HFFc6 (cell line): ENCODE measurements at regions not wholly inside any gene's neighbourhood (a gene's known extent, or its start where the extent isn't known, plus 50 kb on each side); places are given as distances from the start of the nearest gene placed in this dataset.

Experiments used
- DNase-seq: peaks from one replicate; pipeline ENCODE4 v3.0.0-alpha.2; 2018
- H3K27ac Mint-ChIP-seq: 2 replicates; pipeline ENCODE4 v1.8.0; 2020; ENCODE audit warnings: mild to moderate bottlenecking, mixed read lengths
- H3K27me3 Mint-ChIP-seq: 2 replicates; pipeline ENCODE4 v1.8.0; 2021; ENCODE audit warnings: mild to moderate bottlenecking, moderate library complexity, mixed read lengths; ENCODE audit not compliant: insufficient read depth
- H3K36me3 Mint-ChIP-seq: 2 replicates; pipeline ENCODE4 v1.8.0; 2021; ENCODE audit warnings: low read depth, mixed read lengths
- H3K4me1 Mint-ChIP-seq: 2 replicates; pipeline ENCODE4 v1.8.0; 2020; ENCODE audit warnings: low read depth, mixed read lengths
- H3K4me3 Mint-ChIP-seq: 2 replicates; pipeline ENCODE4 v1.8.0; 2020; ENCODE audit warnings: mild to moderate bottlenecking, moderate library complexity, mixed read lengths
- H3K9me3 Mint-ChIP-seq: 2 replicates; pipeline ENCODE4 v1.8.0; 2020; ENCODE audit warnings: mild to moderate bottlenecking, mixed read lengths
- TF ChIP-seq, protein P1 (sequence below): fragments of 200-600 bp; sonication (generic); IDR thresholded peaks from 2 replicates; pipeline ENCODE4 v1.5.0; 2021; ENCODE audit warnings: antibody characterized with exemption, mild to moderate bottlenecking

DNA sequence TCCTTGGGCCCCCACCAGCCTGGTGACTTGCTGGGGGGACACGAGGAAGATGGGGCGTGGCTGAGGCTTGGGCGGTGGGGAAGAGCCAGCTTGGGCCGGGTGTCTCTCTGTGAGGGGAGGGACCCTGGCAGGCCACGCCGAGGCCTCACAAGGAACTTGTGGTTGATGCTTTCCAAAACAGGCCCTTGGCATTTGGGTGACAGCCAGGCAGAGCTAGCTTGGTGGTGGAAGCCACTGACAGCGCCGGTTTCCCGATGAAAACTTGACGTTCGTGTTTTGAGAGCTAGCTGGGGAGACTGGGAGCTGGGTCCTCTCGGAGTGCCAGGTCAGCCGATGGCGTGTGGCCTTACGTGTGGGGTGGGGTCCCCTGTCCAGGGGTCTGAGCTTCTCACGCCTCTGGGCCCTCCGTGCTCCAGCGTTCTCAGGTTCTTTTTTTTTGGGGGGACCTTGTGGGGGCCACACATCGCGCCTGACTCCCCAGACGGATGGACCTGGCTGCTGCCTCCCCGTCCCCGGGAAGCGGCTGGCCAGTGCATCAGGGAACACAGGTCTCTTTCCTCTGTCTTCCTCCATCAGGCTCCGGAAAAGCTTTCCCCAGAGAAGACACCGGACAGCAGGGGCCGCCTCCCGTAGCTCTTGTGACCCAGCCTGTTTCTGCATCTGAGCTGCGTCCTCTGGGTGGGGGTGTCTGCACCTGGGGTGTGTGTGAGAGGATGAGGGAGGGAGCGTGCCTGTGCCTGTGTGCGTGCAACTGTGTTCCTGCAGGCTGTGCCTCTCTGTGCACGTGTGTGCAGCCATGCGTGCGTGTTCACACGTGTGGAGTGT is 129.3 kb upstream of the LPCAT1 start:
- peaks cover 29% of the 10 kb centered on the region for H3K27me3 Mint-ChIP-seq
- H3K36me3 Mint-ChIP-seq: no peaks in the 10 kb centered on the region
- DNase-seq: no peak
- no peak overlapping the region for H3K27ac Mint-ChIP-seq
- H3K4me3 Mint-ChIP-seq: no peak overlapping the region
- TF ChIP-seq, protein P1, sequence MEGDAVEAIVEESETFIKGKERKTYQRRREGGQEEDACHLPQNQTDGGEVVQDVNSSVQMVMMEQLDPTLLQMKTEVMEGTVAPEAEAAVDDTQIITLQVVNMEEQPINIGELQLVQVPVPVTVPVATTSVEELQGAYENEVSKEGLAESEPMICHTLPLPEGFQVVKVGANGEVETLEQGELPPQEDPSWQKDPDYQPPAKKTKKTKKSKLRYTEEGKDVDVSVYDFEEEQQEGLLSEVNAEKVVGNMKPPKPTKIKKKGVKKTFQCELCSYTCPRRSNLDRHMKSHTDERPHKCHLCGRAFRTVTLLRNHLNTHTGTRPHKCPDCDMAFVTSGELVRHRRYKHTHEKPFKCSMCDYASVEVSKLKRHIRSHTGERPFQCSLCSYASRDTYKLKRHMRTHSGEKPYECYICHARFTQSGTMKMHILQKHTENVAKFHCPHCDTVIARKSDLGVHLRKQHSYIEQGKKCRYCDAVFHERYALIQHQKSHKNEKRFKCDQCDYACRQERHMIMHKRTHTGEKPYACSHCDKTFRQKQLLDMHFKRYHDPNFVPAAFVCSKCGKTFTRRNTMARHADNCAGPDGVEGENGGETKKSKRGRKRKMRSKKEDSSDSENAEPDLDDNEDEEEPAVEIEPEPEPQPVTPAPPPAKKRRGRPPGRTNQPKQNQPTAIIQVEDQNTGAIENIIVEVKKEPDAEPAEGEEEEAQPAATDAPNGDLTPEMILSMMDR: no peak
- no peaks in the 10 kb centered on the region for H3K9me3 Mint-ChIP-seq
- peaks cover 10% of the 10 kb centered on the region for H3K4me1 Mint-ChIP-seq

DNA sequence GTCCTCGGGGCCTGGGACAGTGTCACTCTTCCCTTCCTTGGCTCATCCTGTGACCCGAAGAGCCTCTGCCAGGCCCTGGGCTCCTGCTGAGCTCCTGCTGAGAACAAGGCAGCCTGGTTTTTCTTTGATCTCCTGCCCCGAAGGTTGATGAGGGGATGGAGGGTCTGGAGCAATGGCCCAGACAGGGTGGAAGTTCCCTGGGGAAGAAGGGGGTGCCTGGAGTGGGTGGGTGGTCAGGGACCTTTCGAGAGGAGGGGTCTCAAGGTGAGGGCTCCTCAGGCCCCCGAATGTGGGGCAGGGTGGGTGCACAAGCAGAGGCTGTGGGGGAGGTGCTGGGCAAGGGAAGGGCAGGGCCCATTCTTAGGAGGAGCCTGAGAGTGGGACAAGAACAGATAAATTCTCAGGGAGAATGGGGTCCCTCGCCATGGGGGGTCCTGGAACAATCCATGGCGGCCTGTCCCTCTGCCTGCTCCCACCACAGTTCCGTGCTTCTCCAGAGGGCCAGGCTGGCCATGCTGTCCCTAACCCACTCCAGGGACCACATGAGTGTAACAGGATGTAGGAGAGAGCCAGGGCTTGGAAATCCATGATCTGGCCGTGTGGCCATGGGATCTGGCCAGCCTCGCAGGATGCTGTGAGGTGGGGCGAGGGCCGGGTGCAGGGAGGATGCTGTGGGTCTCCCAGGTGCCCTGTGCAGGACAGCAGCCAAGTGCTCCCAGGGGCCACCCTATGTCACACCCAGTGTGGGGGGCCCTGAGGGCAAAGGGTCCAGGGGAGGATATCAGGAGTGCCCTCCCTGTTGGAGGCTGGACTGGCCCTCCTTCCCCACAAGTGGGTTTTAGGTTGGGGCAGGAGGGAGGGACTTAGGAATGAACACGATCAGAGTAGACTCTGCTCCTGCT is 128.5 kb upstream of the LPCAT1 start:
- H3K9me3 Mint-ChIP-seq: no peaks in the 10 kb centered on the region
- H3K4me1 Mint-ChIP-seq: peaks cover 10% of the 10 kb centered on the region
- H3K27me3 Mint-ChIP-seq: peaks cover 31% of the 10 kb centered on the region
- no peak overlapping the region for H3K4me3 Mint-ChIP-seq
- TF ChIP-seq, protein P1: no peak
- H3K27ac Mint-ChIP-seq: no peak overlapping the region
- no peak for DNase-seq
- no peaks in the 10 kb centered on the region for H3K36me3 Mint-ChIP-seq

DNA sequence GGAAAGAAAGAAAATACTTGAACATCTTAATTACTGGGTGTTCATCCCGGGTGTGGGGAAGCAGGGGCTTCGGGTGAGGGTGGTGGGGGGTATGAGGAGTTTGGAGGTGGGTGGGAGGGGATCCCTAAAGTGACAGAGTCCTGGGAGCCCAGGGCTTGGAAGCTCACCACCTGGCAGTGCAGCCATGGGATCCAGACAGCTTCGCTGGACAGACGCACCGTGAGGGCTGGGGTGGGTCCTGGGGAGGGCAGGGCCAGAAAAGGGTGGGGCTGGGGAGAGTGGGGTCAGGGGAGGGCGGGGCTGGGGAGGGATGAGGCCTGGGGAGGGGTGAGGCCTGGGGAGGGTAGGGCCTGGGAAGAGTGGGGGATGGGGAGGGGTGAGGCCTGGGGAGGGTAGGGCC is 127.5 kb upstream of the LPCAT1 start:
- Mint-ChIP-seq H3K27me3 (peaks cover 25% of the 10 kb centered on the region), H3K4me1 (peaks cover 10% of the 10 kb centered on the region), H3K27ac (no peak overlapping the region), H3K4me3 (no peak overlapping the region), H3K36me3 (no peaks in the 10 kb centered on the region), H3K9me3 (no peaks in the 10 kb centered on the region)
- DNase-seq: no peak
- TF ChIP-seq, protein P1: no peak

DNA sequence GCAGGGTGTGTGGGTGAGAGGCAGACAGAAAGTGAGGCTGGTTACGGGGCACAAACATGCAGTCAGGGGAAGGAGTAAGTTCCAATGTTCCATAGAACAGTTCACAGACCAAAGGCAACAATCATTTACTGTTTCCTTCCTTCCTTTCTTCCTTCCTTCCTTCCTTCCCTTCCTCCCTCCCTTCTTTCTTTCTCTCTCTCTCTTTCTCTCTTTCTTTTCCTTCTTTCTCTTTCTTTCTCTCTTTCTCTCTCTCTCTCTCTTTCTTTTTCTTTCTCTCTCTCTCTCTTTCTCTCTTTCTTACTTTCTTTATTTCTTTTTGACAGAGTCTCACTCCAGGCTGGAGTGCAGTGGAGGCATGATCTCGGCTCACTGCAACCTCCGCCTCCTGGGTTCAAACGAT is 125.8 kb upstream of the LPCAT1 start:
- H3K27ac Mint-ChIP-seq: no peak overlapping the region

DNA sequence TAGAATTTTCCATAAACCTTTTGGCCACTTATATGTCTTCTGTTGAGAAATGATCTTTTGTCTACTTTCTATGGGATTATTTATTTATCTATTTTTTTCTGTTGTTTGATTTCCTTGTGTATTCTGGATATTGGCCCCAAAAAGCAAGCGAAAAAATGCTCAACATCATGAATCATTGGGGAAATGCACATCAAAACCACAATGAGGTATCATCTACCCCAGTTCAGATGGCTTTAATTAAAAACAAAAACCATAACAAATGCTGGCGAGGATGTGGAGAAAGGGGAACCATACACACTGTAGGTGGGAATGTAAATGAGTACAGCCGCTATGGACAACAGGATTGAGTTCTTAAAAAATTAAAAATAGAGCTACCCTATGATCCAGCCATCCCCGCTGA is 125.0 kb upstream of the LPCAT1 start:
- TF ChIP-seq, protein P1: no peak
- no peaks in the 10 kb centered on the region for H3K36me3 Mint-ChIP-seq
- no peak overlapping the region for H3K4me3 Mint-ChIP-seq
- peaks cover 10% of the 10 kb centered on the region for H3K4me1 Mint-ChIP-seq
- H3K27me3 Mint-ChIP-seq: peaks cover 28% of the 10 kb centered on the region
- DNase-seq: peak; percentile 53
- no peaks in the 10 kb centered on the region for H3K9me3 Mint-ChIP-seq
- no peak overlapping the region for H3K27ac Mint-ChIP-seq

More for the DNA sequence above, 125.8 kb upstream of the LPCAT1 start:
- H3K4me1 Mint-ChIP-seq: peaks cover 10% of the 10 kb centered on the region
- H3K36me3 Mint-ChIP-seq: no peaks in the 10 kb centered on the region
- TF ChIP-seq, protein P1: no peak
- no peaks in the 10 kb centered on the region for H3K9me3 Mint-ChIP-seq
- peaks cover 27% of the 10 kb centered on the region for H3K27me3 Mint-ChIP-seq
- H3K4me3 Mint-ChIP-seq: no peak overlapping the region
- no peak for DNase-seq
